LNCaP clone FGC (cell line): ENCODE measurements at regions not wholly inside any gene's neighbourhood (a gene's known extent, or its start where the extent isn't known, plus 50 kb on each side); places are given as distances from the start of the nearest gene placed in this dataset.

ENCODE experiments used
- DNase-seq: peaks from one replicate; pipeline ENCODE4 v3.0.0-alpha.2; 2011; ENCODE audit warnings: low read depth
- H3K4me3 ChIP-seq: 2 replicates; pipeline ENCODE4 v1.5.1; 2011; ENCODE audit warnings: mild to moderate bottlenecking, low read depth, low read length, control low read depth
- CTCF ChIP-seq: IDR thresholded peaks from 2 replicates; pipeline ENCODE4 v1.5.1; 2012; ENCODE audit warnings: mild to moderate bottlenecking; ENCODE audit not compliant: control insufficient read depth, insufficient read depth; ENCODE audit errors: extremely low read depth

GRCh38 chr4:14458463-14458862 lies 543.8 kb upstream of the CPEB2 start:
- no peak for TF ChIP-seq CTCF
- H3K4me3 ChIP-seq = no peak overlapping the region
- DNase-seq = no peak

GRCh38 chr4:14465057-14465456 lies 537.2 kb upstream of the CPEB2 start:
- H3K4me3 ChIP-seq = no peak overlapping the region
- TF ChIP-seq CTCF = no peak
- no peak for DNase-seq

- no peak for TF ChIP-seq CTCF
- no peak for DNase-seq
These were observed 536.8 kb upstream of the CPEB2 start for GRCh38 chr4:14465507-14465906.

GRCh38 chr4:14478504-14478903 lies 523.8 kb upstream of the CPEB2 start:
- DNase-seq = no peak
- no peak for TF ChIP-seq CTCF
- no peak overlapping the region for H3K4me3 ChIP-seq

More at GRCh38 chr4:14465507-14465906, 536.8 kb upstream of the CPEB2 start:
- no peak overlapping the region for H3K4me3 ChIP-seq

GRCh38 chr4:14496408-14496807 lies 505.9 kb upstream of the CPEB2 start:
- no peak overlapping the region for H3K4me3 ChIP-seq
- no peak for DNase-seq
- no peak for TF ChIP-seq CTCF

- no peak for TF ChIP-seq CTCF
- no peak for DNase-seq
- no peak overlapping the region for H3K4me3 ChIP-seq
These were observed 505.3 kb upstream of the CPEB2 start for GRCh38 chr4:14496969-14497368.

GRCh38 chr4:14504162-14504561 lies 498.1 kb upstream of the CPEB2 start:
- no peak overlapping the region for H3K4me3 ChIP-seq
- no peak for TF ChIP-seq CTCF
- no peak for DNase-seq
